ENCODE measurements at regions not wholly inside any gene's neighbourhood (a gene's known extent, or its start where the extent isn't known, plus 50 kb on each side); places are given as distances from the start of the nearest gene placed in this dataset.

- Mint-ChIP-seq H3K9me3 (no peaks in the 10 kb centered on the region), H3K27me3 (no peaks in the 10 kb centered on the region), H3K4me1 (no peaks in the 10 kb centered on the region), H3K4me3 (no peak overlapping the region), H3K36me3 (ENCODE audit: low read depth) (no peaks in the 10 kb centered on the region), H3K27ac (no peak overlapping the region)
- no peak for DNase-seq
- intact Hi-C loops (cut with micrococcal nuclease), result no loop called here
Measured at GRCh38 chr6:22218410-22218809, 78.4 kb downstream of the PRL start.

GRCh38 chr6:22219925-22220324 is 76.9 kb downstream of the PRL start:
- intact Hi-C loops (cut with micrococcal nuclease), result no loop called here
- Mint-ChIP-seq H3K4me1 (no peaks in the 10 kb centered on the region), H3K4me3 (no peak overlapping the region), H3K27ac (no peak overlapping the region), H3K27me3 (no peaks in the 10 kb centered on the region), H3K9me3 (no peaks in the 10 kb centered on the region), H3K36me3 (ENCODE audit: low read depth) (no peaks in the 10 kb centered on the region)
- DNase-seq, result no peak

- no peaks in the 10 kb centered on the region for H3K4me1 Mint-ChIP-seq
- intact Hi-C loops (cut with micrococcal nuclease), result no loop called here
- no peak overlapping the region for H3K27ac Mint-ChIP-seq
- H3K27me3 Mint-ChIP-seq, result no peaks in the 10 kb centered on the region
- H3K4me3 Mint-ChIP-seq, result no peak overlapping the region
- H3K9me3 Mint-ChIP-seq, result no peaks in the 10 kb centered on the region
- no peak for DNase-seq
- H3K36me3 Mint-ChIP-seq (ENCODE audit: low read depth), result no peaks in the 10 kb centered on the region
Measured at GRCh38 chr6:22221211-22221610, 75.6 kb downstream of the PRL start.

- Mint-ChIP-seq H3K27me3 (no peaks in the 10 kb centered on the region), H3K4me1 (no peaks in the 10 kb centered on the region), H3K4me3 (no peak overlapping the region), H3K36me3 (ENCODE audit: low read depth) (no peaks in the 10 kb centered on the region), H3K9me3 (no peaks in the 10 kb centered on the region), H3K27ac (no peak overlapping the region)
- no peak for DNase-seq
- intact Hi-C loops (cut with micrococcal nuclease), result no loop called here
Measured at GRCh38 chr6:22221630-22222029, 75.2 kb downstream of the PRL start.

GRCh38 chr6:22222469-22222868 is 74.4 kb downstream of the PRL start:
- no peak overlapping the region for H3K27ac Mint-ChIP-seq
- no peak overlapping the region for H3K4me3 Mint-ChIP-seq
- no peaks in the 10 kb centered on the region for H3K9me3 Mint-ChIP-seq
- H3K36me3 Mint-ChIP-seq (ENCODE audit: low read depth), result no peaks in the 10 kb centered on the region
- no peaks in the 10 kb centered on the region for H3K27me3 Mint-ChIP-seq
- intact Hi-C loops (cut with micrococcal nuclease), result no loop called here
- DNase-seq, result no peak
- H3K4me1 Mint-ChIP-seq, result no peaks in the 10 kb centered on the region

GRCh38 chr6:22227824-22228610 is 68.8 kb downstream of the PRL start:
- no peaks in the 10 kb centered on the region for H3K27me3 Mint-ChIP-seq
- intact Hi-C loops (cut with micrococcal nuclease), result no loop called here
- H3K36me3 Mint-ChIP-seq (ENCODE audit: low read depth), result no peaks in the 10 kb centered on the region

GRCh38 chr6:22231050-22231449 is 65.8 kb downstream of the PRL start:
- Mint-ChIP-seq H3K27me3 (no peaks in the 10 kb centered on the region), H3K4me3 (no peak overlapping the region), H3K36me3 (ENCODE audit: low read depth) (no peaks in the 10 kb centered on the region), H3K9me3 (no peaks in the 10 kb centered on the region), H3K4me1 (no peaks in the 10 kb centered on the region), H3K27ac (no peak overlapping the region)
- DNase-seq, result no peak
- intact Hi-C loops (cut with micrococcal nuclease), result no loop called here

More at GRCh38 chr6:22227824-22228610, 68.8 kb downstream of the PRL start:
- H3K27ac Mint-ChIP-seq, result no peak overlapping the region
- H3K4me3 Mint-ChIP-seq, result no peak overlapping the region
- H3K9me3 Mint-ChIP-seq, result no peaks in the 10 kb centered on the region
- H3K4me1 Mint-ChIP-seq, result no peaks in the 10 kb centered on the region
- no peak for DNase-seq

- no peak for DNase-seq
- H3K4me3 Mint-ChIP-seq, result no peak overlapping the region
- no peaks in the 10 kb centered on the region for H3K36me3 Mint-ChIP-seq (ENCODE audit: low read depth)
- H3K27me3 Mint-ChIP-seq, result no peaks in the 10 kb centered on the region
- no peaks in the 10 kb centered on the region for H3K9me3 Mint-ChIP-seq
- H3K4me1 Mint-ChIP-seq, result no peaks in the 10 kb centered on the region
- H3K27ac Mint-ChIP-seq, result no peak overlapping the region
- intact Hi-C loops (cut with micrococcal nuclease), result no loop called here
Measured at GRCh38 chr6:22231616-22232015, 65.2 kb downstream of the PRL start.

- intact Hi-C loops (cut with micrococcal nuclease), result no loop called here
- H3K4me3 Mint-ChIP-seq, result no peak overlapping the region
- H3K4me1 Mint-ChIP-seq, result no peaks in the 10 kb centered on the region
- H3K36me3 Mint-ChIP-seq (ENCODE audit: low read depth), result no peaks in the 10 kb centered on the region
- H3K27me3 Mint-ChIP-seq, result no peaks in the 10 kb centered on the region
- no peak for DNase-seq
- H3K27ac Mint-ChIP-seq, result no peak overlapping the region
- no peaks in the 10 kb centered on the region for H3K9me3 Mint-ChIP-seq
Measured at GRCh38 chr6:22236626-22237414, 60.0 kb downstream of the PRL start.
